Left ventricle myocardium inferior (tissue), 1 donor: ENCODE measurements at regions not wholly inside any gene's neighbourhood (a gene's known extent, or its start where the extent isn't known, plus 50 kb on each side); places are given as distances from the start of the nearest gene placed in this dataset.

Experiments used
- DNase-seq: peaks from one replicate; pipeline ENCODE4 v3.0.0-alpha.2; 2020
- H3K27ac ChIP-seq: fragments of 200-600 bp; replicated peaks from 2 replicates; pipeline ENCODE4 v1.8.0; 2021
- H3K27me3 ChIP-seq: fragments of 200-600 bp; 2 replicates; pipeline ENCODE4 v1.8.0; 2021; ENCODE audit warnings: low read depth
- H3K36me3 ChIP-seq: fragments of 200-600 bp; 2 replicates; pipeline ENCODE4 v1.8.0; 2021
- H3K4me1 ChIP-seq: fragments of 200-600 bp; 2 replicates; pipeline ENCODE4 v1.8.0; 2021
- H3K4me3 ChIP-seq: fragments of 200-600 bp; 2 replicates; pipeline ENCODE4 v1.8.0; 2021; ENCODE audit warnings: mild to moderate bottlenecking, moderate library complexity
- H3K9me3 ChIP-seq: fragments of 200-600 bp; replicated peaks from 2 replicates; pipeline ENCODE4 v1.8.0; 2021
- CTCF ChIP-seq: fragments of 200-600 bp; IDR thresholded peaks from 2 replicates; pipeline ENCODE4 v1.8.0; 2021; ENCODE audit warnings: antibody characterized with exemption, mild to moderate bottlenecking, borderline replicate concordance
- intact Hi-C: fragments of 100-400 bp; cut with micrococcal nuclease; formaldehyde crosslinking; loops from one replicate; pipeline ENCODE4 v1.11.0; 2022
- donor health status: DM: no; HTN: yes; CAD: no; lungs with severe emphysema.

GRCh38 chr5:32989815-32990214 lies 278.7 kb downstream of the NPR3 start:
- TF ChIP-seq CTCF = no peak
- no peaks in the 10 kb centered on the region for H3K36me3 ChIP-seq
- intact Hi-C loops = no loop called here
- H3K4me1 ChIP-seq = no peaks in the 10 kb centered on the region
- H3K27me3 ChIP-seq = no peaks in the 10 kb centered on the region
- no peaks in the 10 kb centered on the region for H3K9me3 ChIP-seq
- no peak overlapping the region for H3K4me3 ChIP-seq
- DNase-seq = no peak
- no peak overlapping the region for H3K27ac ChIP-seq

GRCh38 chr5:32990593-32991420 lies 279.7 kb downstream of the NPR3 start:
- Histone ChIP-seq H3K9me3 (no peaks in the 10 kb centered on the region), H3K27me3 (no peaks in the 10 kb centered on the region), H3K27ac (no peak overlapping the region), H3K36me3 (no peaks in the 10 kb centered on the region), H3K4me3 (no peak overlapping the region), H3K4me1 (no peaks in the 10 kb centered on the region)
- intact Hi-C loops = no loop called here
- TF ChIP-seq CTCF = no peak
- no peak for DNase-seq

- no peaks in the 10 kb centered on the region for H3K9me3 ChIP-seq
- no peak for DNase-seq
- H3K27me3 ChIP-seq = no peaks in the 10 kb centered on the region
- H3K27ac ChIP-seq = no peak overlapping the region
- no peak overlapping the region for H3K4me3 ChIP-seq
- H3K4me1 ChIP-seq = no peaks in the 10 kb centered on the region
- no peak for TF ChIP-seq CTCF
- intact Hi-C loops = no loop called here
- H3K36me3 ChIP-seq = no peaks in the 10 kb centered on the region
Observed at GRCh38 chr5:32991421-32991815, 280.3 kb downstream of the NPR3 start.

GRCh38 chr5:32996336-32996735 lies 285.2 kb downstream of the NPR3 start:
- Histone ChIP-seq H3K36me3 (no peaks in the 10 kb centered on the region), H3K9me3 (peaks cover 29% of the 10 kb centered on the region), H3K27ac (no peak overlapping the region), H3K4me3 (no peak overlapping the region), H3K4me1 (no peaks in the 10 kb centered on the region), H3K27me3 (no peaks in the 10 kb centered on the region)
- DNase-seq = no peak
- TF ChIP-seq CTCF = no peak
- intact Hi-C loops = no loop called here

- intact Hi-C loops = no loop called here
- H3K4me1 ChIP-seq = no peaks in the 10 kb centered on the region
- H3K4me3 ChIP-seq = no peak overlapping the region
- TF ChIP-seq CTCF = no peak
- H3K9me3 ChIP-seq = peaks cover 34% of the 10 kb centered on the region
- no peak for DNase-seq
- no peak overlapping the region for H3K27ac ChIP-seq
- no peaks in the 10 kb centered on the region for H3K36me3 ChIP-seq
- no peaks in the 10 kb centered on the region for H3K27me3 ChIP-seq
Observed at GRCh38 chr5:33008751-33009418, 297.8 kb downstream of the NPR3 start.
